HepG2 (cell line): ENCODE measurements at regions not wholly inside any gene's neighbourhood (a gene's known extent, or its start where the extent isn't known, plus 50 kb on each side); places are given as distances from the start of the nearest gene placed in this dataset.

ENCODE experiments used
- ATF7-NPFF ChIP-seq: sonication (generic); formaldehyde crosslinking; IDR thresholded peaks from 2 replicates; pipeline ENCODE4 v1.8.1; 2023; ENCODE audit warnings: mild to moderate bottlenecking, low read depth, missing genetic modification reagents, moderate library complexity
- FOSL1 ChIP-seq: sonication (generic); formaldehyde crosslinking; IDR thresholded peaks from 2 replicates; pipeline ENCODE4 v1.9.0; 2021; ENCODE audit warnings: missing genetic modification reagents, borderline replicate concordance
- HNRNPL ChIP-seq: fragments of 200-400 bp; formaldehyde crosslinking; IDR thresholded peaks from 2 replicates; pipeline ENCODE4 v1.6.1; 2017; ENCODE audit warnings: mild to moderate bottlenecking, low read depth, low read length
- NR2C2 ChIP-seq: sonication (generic); formaldehyde crosslinking; IDR thresholded peaks from 2 replicates; pipeline ENCODE4 v1.4.0; 2020; ENCODE audit warnings: missing genetic modification reagents, mild to moderate bottlenecking, moderate library complexity, borderline replicate concordance
- SRF ChIP-seq: IDR thresholded peaks from 2 replicates; pipeline ENCODE4 v1.6.1; 2011; ENCODE audit warnings: mild to moderate bottlenecking, low read depth, low read length, moderate library complexity
- STAG1 ChIP-seq: sonication (generic); formaldehyde crosslinking; IDR thresholded peaks from 2 replicates; pipeline ENCODE4 v1.4.0; 2020; ENCODE audit warnings: missing genetic modification reagents
- TAF1 ChIP-seq: sonication (generic); formaldehyde crosslinking; IDR thresholded peaks from 2 replicates; pipeline ENCODE4 v1.4.0; 2020; ENCODE audit warnings: missing genetic modification reagents
- ZNF121 ChIP-seq: sonication (generic); formaldehyde crosslinking; IDR thresholded peaks from 2 replicates; pipeline ENCODE4 v1.5.0; 2020; ENCODE audit warnings: mild to moderate bottlenecking, missing genetic modification reagents
- ZNF549 ChIP-seq: sonication (generic); formaldehyde crosslinking; IDR thresholded peaks from 2 replicates; pipeline ENCODE4 v1.5.0; 2020; ENCODE audit warnings: missing genetic modification reagents
- ZNF737 ChIP-seq: sonication (generic); formaldehyde crosslinking; IDR thresholded peaks from 2 replicates; pipeline ENCODE4 v1.5.0; 2020; ENCODE audit warnings: missing genetic modification reagents, mild to moderate bottlenecking, borderline replicate concordance
- TF ChIP-seq, protein P1 (sequence below): sonication (generic); formaldehyde crosslinking; IDR thresholded peaks from 2 replicates; pipeline ENCODE4 v1.5.1; 2020; ENCODE audit warnings: mild to moderate bottlenecking, missing genetic modification reagents, moderate library complexity
- TF ChIP-seq, protein P2 (sequence below): sonication (generic); formaldehyde crosslinking; IDR thresholded peaks from 2 replicates; pipeline ENCODE4 v1.5.0; 2020; ENCODE audit warnings: mild to moderate bottlenecking, missing genetic modification reagents, moderate library complexity
- TF ChIP-seq, protein P3 (sequence below): IDR thresholded peaks from 2 replicates; pipeline ENCODE4 v1.6.1; 2016; ENCODE audit warnings: missing biosample characterization, missing genetic modification reagents, low read depth

DNA sequence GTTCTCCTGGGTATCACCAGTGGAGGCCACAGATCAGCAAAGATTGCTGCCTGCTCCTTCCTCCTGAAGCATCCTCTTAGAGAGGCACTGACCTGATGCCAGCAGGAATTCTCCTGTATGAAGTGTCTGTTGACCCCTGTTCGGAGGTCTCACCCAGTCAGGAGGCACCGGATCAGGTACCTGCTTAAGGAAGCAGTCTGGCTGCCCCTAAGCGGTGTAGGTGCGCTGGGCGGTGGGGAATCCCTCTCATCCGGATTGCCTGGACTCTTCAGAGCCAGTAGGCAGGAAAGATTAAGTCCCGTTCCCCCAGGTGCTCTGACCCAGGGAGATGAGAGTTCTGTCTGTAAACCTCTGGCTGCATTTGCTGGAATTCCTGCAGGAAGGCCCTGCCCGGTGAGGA, 455.2 kb downstream of the CCDC91 start:
- TF ChIP-seq SRF (no peak), HNRNPL (no peak), NR2C2 (no peak), STAG1 (CRISPR knock-in tag) (no peak), ZNF737 (no peak), ZNF549 (CRISPR knock-in tag) (no peak), FOSL1 (CRISPR knock-in tag) (no peak), ATF7-NPFF (no peak), TAF1 (CRISPR knock-in tag) (no peak), ZNF121 (CRISPR knock-in tag) (no peak)
- TF ChIP-seq, protein P1, sequence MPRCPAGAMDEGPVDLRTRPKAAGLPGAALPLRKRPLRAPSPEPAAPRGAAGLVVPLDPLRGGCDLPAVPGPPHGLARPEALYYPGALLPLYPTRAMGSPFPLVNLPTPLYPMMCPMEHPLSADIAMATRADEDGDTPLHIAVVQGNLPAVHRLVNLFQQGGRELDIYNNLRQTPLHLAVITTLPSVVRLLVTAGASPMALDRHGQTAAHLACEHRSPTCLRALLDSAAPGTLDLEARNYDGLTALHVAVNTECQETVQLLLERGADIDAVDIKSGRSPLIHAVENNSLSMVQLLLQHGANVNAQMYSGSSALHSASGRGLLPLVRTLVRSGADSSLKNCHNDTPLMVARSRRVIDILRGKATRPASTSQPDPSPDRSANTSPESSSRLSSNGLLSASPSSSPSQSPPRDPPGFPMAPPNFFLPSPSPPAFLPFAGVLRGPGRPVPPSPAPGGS (CRISPR knock-in tag) = no peak
- TF ChIP-seq, protein P2, sequence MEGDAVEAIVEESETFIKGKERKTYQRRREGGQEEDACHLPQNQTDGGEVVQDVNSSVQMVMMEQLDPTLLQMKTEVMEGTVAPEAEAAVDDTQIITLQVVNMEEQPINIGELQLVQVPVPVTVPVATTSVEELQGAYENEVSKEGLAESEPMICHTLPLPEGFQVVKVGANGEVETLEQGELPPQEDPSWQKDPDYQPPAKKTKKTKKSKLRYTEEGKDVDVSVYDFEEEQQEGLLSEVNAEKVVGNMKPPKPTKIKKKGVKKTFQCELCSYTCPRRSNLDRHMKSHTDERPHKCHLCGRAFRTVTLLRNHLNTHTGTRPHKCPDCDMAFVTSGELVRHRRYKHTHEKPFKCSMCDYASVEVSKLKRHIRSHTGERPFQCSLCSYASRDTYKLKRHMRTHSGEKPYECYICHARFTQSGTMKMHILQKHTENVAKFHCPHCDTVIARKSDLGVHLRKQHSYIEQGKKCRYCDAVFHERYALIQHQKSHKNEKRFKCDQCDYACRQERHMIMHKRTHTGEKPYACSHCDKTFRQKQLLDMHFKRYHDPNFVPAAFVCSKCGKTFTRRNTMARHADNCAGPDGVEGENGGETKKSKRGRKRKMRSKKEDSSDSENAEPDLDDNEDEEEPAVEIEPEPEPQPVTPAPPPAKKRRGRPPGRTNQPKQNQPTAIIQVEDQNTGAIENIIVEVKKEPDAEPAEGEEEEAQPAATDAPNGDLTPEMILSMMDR = no peak
- TF ChIP-seq, protein P3, sequence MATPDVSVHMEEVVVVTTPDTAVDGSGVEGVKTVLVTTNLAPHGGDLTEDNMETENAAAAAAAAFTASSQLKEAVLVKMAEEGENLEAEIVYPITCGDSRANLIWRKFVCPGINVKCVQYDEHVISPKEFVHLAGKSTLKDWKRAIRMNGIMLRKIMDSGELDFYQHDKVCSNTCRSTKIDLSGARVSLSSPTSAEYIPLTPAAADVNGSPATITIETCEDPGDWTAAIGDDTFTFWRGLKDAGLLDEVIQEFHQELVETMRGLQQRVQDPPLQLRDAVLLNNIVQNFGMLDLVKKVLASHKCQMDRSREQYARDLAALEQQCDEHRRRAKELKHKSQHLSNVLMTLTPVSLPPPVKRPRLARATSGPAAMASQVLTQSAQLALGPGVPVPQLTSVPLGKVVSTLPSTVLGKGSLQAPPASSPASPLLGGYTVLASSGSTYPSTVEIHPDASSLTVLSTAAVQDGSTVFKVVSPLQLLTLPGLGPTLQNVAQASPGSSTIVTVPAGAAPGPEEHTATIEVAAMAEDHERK (CRISPR knock-in tag) = no peak
